SHP77 (cell line): ENCODE measurements at regions not wholly inside any gene's neighbourhood (a gene's known extent, or its start where the extent isn't known, plus 50 kb on each side); places are given as distances from the start of the nearest gene placed in this dataset.
"Not testable (repeated sequence)": the region's sequence is repeated elsewhere in the genome, so short reads cannot be mapped to it uniquely, and the experiment has no call there.

Experiments
- DNase-seq, 2 experiments: peaks; one replicate each; lab custom pipeline; 2025; lab: John Stamatoyannopoulos, UW

- no peak for DNase-seq
These were observed 82.7 kb upstream of the SLC66A3 start for GRCh38 chr2:11072550-11072949.

- peak; percentile 30 to 63 for DNase-seq
These were observed 82.0 kb upstream of the SLC66A3 start for GRCh38 chr2:11073251-11073650.

- no peak for DNase-seq
These were observed 81.5 kb upstream of the SLC66A3 start for GRCh38 chr2:11073776-11074175.

GRCh38 chr2:11074246-11074820 is 80.9 kb upstream of the SLC66A3 start:
- DNase-seq = no peak

GRCh38 chr2:11075221-11075620 is 80.0 kb upstream of the SLC66A3 start:
- DNase-seq = no peak

GRCh38 chr2:11077411-11077810 is 77.9 kb upstream of the SLC66A3 start:
- DNase-seq = no peak

GRCh38 chr2:11079136-11079824 is 76.0 kb upstream of the SLC66A3 start:
- no peak for DNase-seq

- DNase-seq = no peak
These were observed 74.8 kb upstream of the SLC66A3 start for GRCh38 chr2:11080253-11081115.

- DNase-seq = no peak
These were observed 72.4 kb upstream of the SLC66A3 start for GRCh38 chr2:11082880-11083279.

- not testable (repeated sequence) for DNase-seq
These were observed 66.4 kb upstream of the SLC66A3 start for GRCh38 chr2:11088821-11089220.

- DNase-seq = no peak
These were observed 65.1 kb upstream of the SLC66A3 start for GRCh38 chr2:11090187-11090586.

- no peak for DNase-seq
These were observed 62.4 kb upstream of the SLC66A3 start for GRCh38 chr2:11092701-11093335.

GRCh38 chr2:11093467-11093866 is 61.8 kb upstream of the SLC66A3 start:
- DNase-seq = no peak

GRCh38 chr2:11094021-11094810 is 61.1 kb upstream of the SLC66A3 start:
- no peak for DNase-seq

GRCh38 chr2:11096591-11096990 is 58.7 kb upstream of the SLC66A3 start:
- no peak for DNase-seq

- DNase-seq = no peak
These were observed 58.1 kb upstream of the SLC66A3 start for GRCh38 chr2:11097038-11097720.

- DNase-seq = no peak
These were observed 57.3 kb upstream of the SLC66A3 start for GRCh38 chr2:11097854-11098387.

GRCh38 chr2:11099122-11100065 is 55.9 kb upstream of the SLC66A3 start:
- peak; percentile 16 to 43 for DNase-seq

GRCh38 chr2:11100130-11100529 is 55.1 kb upstream of the SLC66A3 start:
- DNase-seq = no peak

GRCh38 chr2:11100976-11101375 is 54.3 kb upstream of the SLC66A3 start:
- no peak for DNase-seq
